ENCODE measurements at regions not wholly inside any gene's neighbourhood (a gene's known extent, or its start where the extent isn't known, plus 50 kb on each side); places are given as distances from the start of the nearest gene placed in this dataset.

DNA sequence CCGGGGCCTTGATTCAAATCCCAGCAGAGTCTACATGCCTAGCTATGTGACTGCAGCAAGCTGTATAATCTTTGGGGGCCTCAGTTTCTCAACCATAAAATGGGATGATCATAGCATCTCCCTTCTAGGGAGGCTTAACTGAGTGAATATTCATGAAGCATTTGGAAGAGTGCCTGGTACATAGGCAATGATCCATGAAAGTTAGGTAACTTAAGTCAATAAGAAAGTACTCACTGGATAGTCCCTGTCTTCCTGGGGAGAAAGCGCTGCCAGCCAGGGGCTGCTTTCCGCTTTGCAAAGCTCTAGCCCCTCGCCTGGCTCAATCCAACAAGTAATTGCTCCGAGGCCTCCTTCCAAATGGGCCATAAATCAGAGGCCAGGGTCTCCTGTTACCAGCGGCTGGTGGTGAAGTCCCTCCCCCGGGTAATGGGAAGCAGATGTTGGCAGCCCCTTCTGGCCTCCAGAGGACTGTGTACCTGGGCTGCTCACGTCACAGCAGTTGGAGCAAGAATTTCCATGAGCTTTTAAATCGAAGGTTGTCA, 521.9 kb upstream of the PROK2 start:
- no peak for TF ChIP-seq TAF1 (IDR thresholded peaks at IDR 0.05; ENCODE audit: low read depth, low read length)
- no peak for TF ChIP-seq POLR2A (IDR thresholded peaks at IDR 0.05; ENCODE audit: low read depth, low read length)

All from GM12891 (cell line).